Thyroid gland (tissue), 4 donors: ENCODE measurements at regions not wholly inside any gene's neighbourhood (a gene's known extent, or its start where the extent isn't known, plus 50 kb on each side); places are given as distances from the start of the nearest gene placed in this dataset.
"Not testable (repeated sequence)": the region's sequence is repeated elsewhere in the genome, so short reads cannot be mapped to it uniquely, and the experiment has no call there.

Source experiments
- DNase-seq, 2 donors: peaks; one replicate each; pipeline ENCODE4 v3.0.0-alpha.2; 2019
- H3K27ac ChIP-seq, 3 donors: fragments of 200-600 bp; sonication (generic); 1 replicate in 2 of 3; 2 replicates in 1 of 3; pipeline ENCODE4 v1.5.1; 2016 to 2019; ENCODE audit warnings: mild to moderate bottlenecking in 1 of 3, moderate library complexity in 1 of 3
- H3K27me3 ChIP-seq: fragments of 200-600 bp; sonication (generic); one replicate; pipeline ENCODE4 v1.5.1; 2019
- H3K36me3 ChIP-seq, 2 donors: fragments of 200-600 bp; sonication (generic); one replicate each; pipeline ENCODE4 v1.5.1; 2016 to 2019
- H3K4me1 ChIP-seq, 2 donors: fragments of 200-600 bp; sonication (generic); one replicate each; pipeline ENCODE4 v1.5.1; 2017 to 2019
- H3K4me3 ChIP-seq, 3 donors: fragments of 200-600 bp; sonication (generic); replicated peaks in 1 of 3; 1 replicate in 2 of 3; 2 replicates in 1 of 3; pipeline ENCODE4 v1.5.1; 2016; ENCODE audit warnings: mild to moderate bottlenecking in 1 of 3
- H3K9me3 ChIP-seq: fragments of 200-600 bp; sonication (generic); one replicate; pipeline ENCODE4 v1.5.1; 2017
- POLR2A ChIP-seq, 2 donors: fragments of 450-650 bp; IDR thresholded peaks; one replicate each; pipeline ENCODE4 v1.6.1; 2017; ENCODE audit warnings: antibody characterized with exemption in 2 of 2, mild to moderate bottlenecking in 2 of 2, moderate library complexity in 1 of 2
- WGBS, 2 donors: methylation state at CpG; one replicate each; pipeline ENCODE4 v1.1.5; 2017; 5-methylcytosine and 5-hydroxymethylcytosine counted together
- intact Hi-C: fragments of 100-400 bp; cut with DNase I; formaldehyde crosslinking; loops from one replicate; pipeline ENCODE4 v1.15.1; 2023
- TF ChIP-seq, protein P1 (sequence below), 6 experiments: fragments of 200-600 bp in 3 of 6; fragments of 450-650 bp in 3 of 6; sonication (generic) in 3 of 6; IDR thresholded peaks; one replicate each; pipeline ENCODE4 v1.5.1; 2016 to 2019; ENCODE audit warnings: antibody characterized with exemption in 6 of 6, mild to moderate bottlenecking in 2 of 6, inconsistent platforms in 1 of 6, moderate library complexity in 1 of 6

DNA sequence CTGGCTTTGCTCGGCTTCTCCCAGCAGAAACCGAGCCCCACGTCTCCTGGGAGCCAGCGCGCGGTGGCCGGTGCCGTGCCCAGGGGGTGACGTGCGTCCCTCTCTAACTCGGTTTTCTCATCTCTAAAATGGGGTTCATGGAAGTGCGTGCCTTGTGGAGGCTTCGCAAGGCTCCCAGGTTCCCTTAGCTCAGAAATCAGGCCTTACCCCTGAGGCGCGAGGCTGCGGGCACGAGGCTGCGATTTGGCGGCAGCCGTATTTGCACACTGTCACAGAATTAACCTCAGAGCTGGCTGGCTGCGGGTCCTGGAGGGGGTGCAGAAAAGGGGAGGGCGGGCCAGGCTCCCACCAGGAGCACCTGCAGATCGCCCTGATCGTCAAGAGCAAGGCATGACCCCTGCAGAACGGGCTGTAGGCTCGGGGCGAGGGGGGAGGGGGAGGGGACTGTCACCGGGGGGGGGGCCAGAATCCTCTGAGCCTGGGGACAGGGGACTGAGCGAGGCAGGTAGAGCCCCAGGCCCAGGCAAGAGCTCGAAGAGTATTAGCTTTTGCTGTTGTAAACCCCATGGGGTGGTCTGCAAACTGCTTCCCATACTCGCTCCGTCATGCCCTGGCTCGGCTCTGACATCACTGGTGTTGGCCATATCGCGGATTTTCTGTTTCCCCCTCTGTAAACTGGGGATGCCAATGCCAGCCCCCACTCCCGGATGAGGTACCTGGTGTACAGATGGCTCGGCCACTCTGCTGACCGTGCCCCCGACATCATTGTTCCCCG is 62.2 kb downstream of the CCNE1 start:
- no peaks in the 10 kb centered on the region for H3K27me3 ChIP-seq
- 35 to 58% methylated on average over 17 to 29 of the region's 40 CpGs for WGBS, 2 donors
- intact Hi-C loops, result loop anchor here (5.0 to 10.0 kb wide), 2 partner anchors 102 to 139 kb away; no protein-coding TSS in a partner anchor
- DNase-seq, result no peak
- H3K36me3 ChIP-seq, result no peaks in the 10 kb centered on the region
- TF ChIP-seq, protein P1, sequence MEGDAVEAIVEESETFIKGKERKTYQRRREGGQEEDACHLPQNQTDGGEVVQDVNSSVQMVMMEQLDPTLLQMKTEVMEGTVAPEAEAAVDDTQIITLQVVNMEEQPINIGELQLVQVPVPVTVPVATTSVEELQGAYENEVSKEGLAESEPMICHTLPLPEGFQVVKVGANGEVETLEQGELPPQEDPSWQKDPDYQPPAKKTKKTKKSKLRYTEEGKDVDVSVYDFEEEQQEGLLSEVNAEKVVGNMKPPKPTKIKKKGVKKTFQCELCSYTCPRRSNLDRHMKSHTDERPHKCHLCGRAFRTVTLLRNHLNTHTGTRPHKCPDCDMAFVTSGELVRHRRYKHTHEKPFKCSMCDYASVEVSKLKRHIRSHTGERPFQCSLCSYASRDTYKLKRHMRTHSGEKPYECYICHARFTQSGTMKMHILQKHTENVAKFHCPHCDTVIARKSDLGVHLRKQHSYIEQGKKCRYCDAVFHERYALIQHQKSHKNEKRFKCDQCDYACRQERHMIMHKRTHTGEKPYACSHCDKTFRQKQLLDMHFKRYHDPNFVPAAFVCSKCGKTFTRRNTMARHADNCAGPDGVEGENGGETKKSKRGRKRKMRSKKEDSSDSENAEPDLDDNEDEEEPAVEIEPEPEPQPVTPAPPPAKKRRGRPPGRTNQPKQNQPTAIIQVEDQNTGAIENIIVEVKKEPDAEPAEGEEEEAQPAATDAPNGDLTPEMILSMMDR (IDR thresholded peaks at IDR 0.05), result no peak
- TF ChIP-seq POLR2A (IDR thresholded peaks at IDR 0.05), result no peak
- no peak overlapping the region for H3K4me3 ChIP-seq
- peaks cover 7 to 16% of the 10 kb centered on the region in 2 donors for H3K4me1 ChIP-seq
- no peaks in the 10 kb centered on the region for H3K9me3 ChIP-seq
- no peak overlapping the region for H3K27ac ChIP-seq

DNA sequence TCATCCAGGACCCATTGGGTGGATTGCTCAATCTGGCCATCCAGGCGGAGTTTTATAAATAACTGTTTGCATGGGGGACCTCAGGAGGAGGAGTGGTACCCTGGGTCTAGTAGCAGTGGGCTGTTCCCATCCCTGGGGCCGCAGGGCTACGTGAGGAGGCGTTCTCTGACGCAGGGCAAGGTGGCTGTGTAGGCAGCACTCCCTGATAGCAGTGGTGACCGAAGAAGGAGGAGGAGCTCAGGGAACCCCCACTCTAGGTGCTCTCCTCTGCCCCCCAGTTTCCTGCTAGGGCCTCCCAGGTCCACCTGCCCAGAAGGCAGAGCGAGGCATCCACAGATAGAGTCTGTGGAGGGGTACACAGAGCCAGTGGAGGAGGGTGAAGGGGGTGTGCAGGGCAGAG is 64.1 kb downstream of the CCNE1 start:
- DNase-seq, result no peak
- Histone ChIP-seq H3K4me1 (peaks cover 15 to 34% of the 10 kb centered on the region in 2 donors), H3K27ac (no peak overlapping the region), H3K4me3 (no peak overlapping the region), H3K36me3 (no peaks in the 10 kb centered on the region), H3K27me3 (no peaks in the 10 kb centered on the region), H3K9me3 (no peaks in the 10 kb centered on the region)
- WGBS, 2 donors, result 89 to 92% methylated on average over 6 to 7 of the region's 7 CpGs
- TF ChIP-seq, protein P1 (IDR thresholded peaks at IDR 0.05), result no peak
- no peak for TF ChIP-seq POLR2A (IDR thresholded peaks at IDR 0.05)
- intact Hi-C loops, result loop anchor here (10.0 kb wide), 1 partner anchor 141 kb away; no protein-coding TSS in a partner anchor

DNA sequence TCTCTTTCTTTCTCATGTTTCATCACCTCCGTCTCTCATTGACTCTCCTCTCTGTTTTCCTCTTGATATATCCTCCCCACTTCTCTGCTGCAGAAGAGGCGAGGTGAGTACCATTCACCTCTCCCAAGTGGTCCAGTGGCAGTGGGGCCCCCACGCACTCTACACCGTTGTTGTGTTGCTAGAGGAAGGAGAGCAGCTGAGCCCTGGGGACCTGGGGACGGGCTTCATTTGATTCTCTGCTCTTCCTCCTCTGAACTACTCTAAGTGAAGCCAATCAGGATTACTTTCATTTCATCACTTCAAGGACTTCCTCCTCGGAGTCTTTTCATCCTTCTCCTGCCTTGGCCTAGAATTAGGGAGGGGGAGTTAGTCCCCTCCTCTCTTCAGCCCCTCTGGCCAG is 64.6 kb downstream of the CCNE1 start:
- H3K4me3 ChIP-seq, result no peak overlapping the region
- peaks cover 15 to 34% of the 10 kb centered on the region in 2 donors for H3K4me1 ChIP-seq
- intact Hi-C loops, result loop anchor here (10.0 kb wide), 1 partner anchor 142 kb away; no protein-coding TSS in a partner anchor
- TF ChIP-seq, protein P1 (IDR thresholded peaks at IDR 0.05), result no peak
- TF ChIP-seq POLR2A (IDR thresholded peaks at IDR 0.05), result no peak
- no peaks in the 10 kb centered on the region for H3K36me3 ChIP-seq
- 35 to 51% methylated on average over 6 of the region's 6 CpGs for WGBS, 2 donors
- DNase-seq, result no peak
- no peak overlapping the region for H3K27ac ChIP-seq
- no peaks in the 10 kb centered on the region for H3K27me3 ChIP-seq
- no peaks in the 10 kb centered on the region for H3K9me3 ChIP-seq

DNA sequence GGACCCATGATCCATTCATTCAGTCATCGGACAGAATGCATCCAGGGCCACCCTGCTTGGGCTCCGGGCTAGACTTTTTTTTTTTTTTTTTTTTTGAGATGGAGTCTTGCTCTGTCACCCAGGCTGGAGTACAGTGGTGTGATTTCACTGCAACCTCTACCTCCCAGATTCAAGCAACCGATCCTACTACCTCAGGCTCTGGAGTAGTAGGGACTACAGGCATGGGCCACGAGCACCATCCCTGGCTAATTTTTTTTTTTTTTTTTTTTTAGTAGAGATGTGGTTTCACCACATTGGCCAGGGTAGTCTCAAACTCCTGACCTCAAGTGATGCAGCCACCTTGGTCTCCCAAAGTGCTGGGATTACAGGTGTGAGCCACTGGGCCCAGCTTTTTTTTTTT is 65.1 kb downstream of the CCNE1 start:
- H3K27me3 ChIP-seq, H3K36me3 ChIP-seq, H3K4me3 ChIP-seq, H3K9me3 ChIP-seq, DNase-seq, H3K27ac ChIP-seq: not testable (repeated sequence)
- WGBS, 2 donors, result 83 to 86% methylated on average over 4 of the region's 4 CpGs
- H3K4me1 ChIP-seq, result peaks cover 15 to 34% of the 10 kb centered on the region in 2 donors
- intact Hi-C loops, result loop anchor here (10.0 kb wide), 1 partner anchor 142 kb away; no protein-coding TSS in a partner anchor

DNA sequence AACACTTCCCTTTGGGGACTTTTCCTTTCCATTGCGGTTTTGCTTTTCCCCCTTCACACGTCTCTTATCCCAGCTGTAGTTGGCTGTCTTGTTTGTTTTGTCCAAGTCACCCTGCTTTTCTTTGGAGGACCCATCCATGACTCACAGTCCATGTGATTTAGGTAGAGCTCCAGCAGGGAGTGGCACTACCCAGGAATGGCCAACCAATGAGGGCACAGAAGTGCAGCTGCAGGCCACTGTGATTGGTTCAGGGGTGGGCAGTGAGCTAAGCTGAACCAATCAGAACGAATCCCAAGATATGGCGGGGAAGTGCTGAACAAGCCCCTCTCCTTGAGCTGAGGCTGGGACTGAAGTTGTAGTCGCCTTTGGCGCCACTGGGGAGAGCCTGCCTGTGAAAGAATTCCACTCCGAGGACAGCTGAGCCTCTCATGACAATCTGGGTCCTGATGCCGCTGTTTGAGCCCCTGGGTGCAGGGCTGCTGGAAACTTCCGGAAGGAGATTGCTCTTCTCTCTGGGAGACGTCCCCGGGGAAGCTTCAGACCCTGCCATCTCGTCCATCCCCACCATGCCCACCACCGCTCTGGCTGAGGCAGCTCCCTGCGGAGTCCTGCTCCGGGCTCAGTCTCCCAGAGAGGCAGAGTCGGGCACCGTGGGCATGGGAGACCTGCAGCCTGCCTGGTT is 62.9 kb upstream of the URI1 start:
- Histone ChIP-seq H3K36me3 (no peaks in the 10 kb centered on the region), H3K9me3 (no peaks in the 10 kb centered on the region), H3K27me3 (no peaks in the 10 kb centered on the region), H3K4me1 (peaks cover 7 to 20% of the 10 kb centered on the region in 2 donors), H3K27ac (no peak overlapping the region), H3K4me3 (no peak overlapping the region)
- 72 to 75% methylated on average over 9 to 16 of the region's 17 CpGs for WGBS, 2 donors
- intact Hi-C loops, result loop anchor here (10.0 kb wide), 1 partner anchor 144 kb away; no protein-coding TSS in a partner anchor
- peak; percentile 22 to 37 for DNase-seq
- no peak for TF ChIP-seq POLR2A (IDR thresholded peaks at IDR 0.05)
- TF ChIP-seq, protein P1 (IDR thresholded peaks at IDR 0.05), result no peak
